GM11168 (cell line): ENCODE measurements at regions not wholly inside any gene's neighbourhood (a gene's known extent, or its start where the extent isn't known, plus 50 kb on each side); places are given as distances from the start of the nearest gene placed in this dataset.
"Not testable (repeated sequence)": the region's sequence is repeated elsewhere in the genome, so short reads cannot be mapped to it uniquely, and the experiment has no call there.

Source experiments
- in situ Hi-C: fragments of 300-500 bp; cut with MboI; formaldehyde crosslinking; loops from one replicate; pipeline ENCODE4 v1.12.0; 2022; ENCODE audit warnings: low sequenced_read_pairs; ENCODE audit not compliant: unreplicated experiment

GRCh38 chr12:92234533-92234932, 88.9 kb upstream of the BTG1 start:
- in situ Hi-C loops: no loop called here

- in situ Hi-C loops: no loop called here
These were observed 87.8 kb upstream of the BTG1 start for GRCh38 chr12:92233346-92234015.

- in situ Hi-C loops: not testable (repeated sequence)
These were observed 86.8 kb upstream of the BTG1 start for GRCh38 chr12:92232371-92232932.

GRCh38 chr12:92231945-92232344, 86.3 kb upstream of the BTG1 start:
- in situ Hi-C loops: not testable (repeated sequence)

GRCh38 chr12:92231532-92231931, 85.9 kb upstream of the BTG1 start:
- in situ Hi-C loops: not testable (repeated sequence)

- in situ Hi-C loops: no loop called here
These were observed 83.7 kb upstream of the BTG1 start for GRCh38 chr12:92229381-92229780.

- in situ Hi-C loops: no loop called here
These were observed 81.3 kb upstream of the BTG1 start for GRCh38 chr12:92226961-92227360.

- in situ Hi-C loops: no loop called here
These were observed 80.5 kb upstream of the BTG1 start for GRCh38 chr12:92226071-92226661.

- in situ Hi-C loops: no loop called here
These were observed 79.2 kb upstream of the BTG1 start for GRCh38 chr12:92224685-92225331.

- in situ Hi-C loops: no loop called here
These were observed 77.8 kb upstream of the BTG1 start for GRCh38 chr12:92223481-92223880.

- in situ Hi-C loops: no loop called here
These were observed 76.1 kb upstream of the BTG1 start for GRCh38 chr12:92221656-92222315.

GRCh38 chr12:92218394-92219077, 72.9 kb upstream of the BTG1 start:
- in situ Hi-C loops: no loop called here

GRCh38 chr12:92216092-92216491, 70.4 kb upstream of the BTG1 start:
- in situ Hi-C loops: no loop called here

GRCh38 chr12:92215358-92215757, 69.7 kb upstream of the BTG1 start:
- in situ Hi-C loops: no loop called here

- in situ Hi-C loops: no loop called here
These were observed 67.5 kb upstream of the BTG1 start for GRCh38 chr12:92213166-92213565.

GRCh38 chr12:92210071-92210470, 64.4 kb upstream of the BTG1 start:
- in situ Hi-C loops: no loop called here

GRCh38 chr12:92208613-92209121, 63.0 kb upstream of the BTG1 start:
- in situ Hi-C loops: no loop called here

GRCh38 chr12:92206596-92206995, 61.0 kb upstream of the BTG1 start:
- in situ Hi-C loops: no loop called here

GRCh38 chr12:92206011-92206410, 60.4 kb upstream of the BTG1 start:
- in situ Hi-C loops: no loop called here
